Neural crest cell (in vitro differentiated cells): ENCODE measurements at regions not wholly inside any gene's neighbourhood (a gene's known extent, or its start where the extent isn't known, plus 50 kb on each side); places are given as distances from the start of the nearest gene placed in this dataset.

Experiments used
- DNase-seq: peaks from one replicate; pipeline ENCODE4 v3.0.0; 2021; ENCODE audit warnings: low read depth, mixed read lengths, low spot score
- H3K27ac Mint-ChIP-seq: one replicate; pipeline ENCODE4 v1.8.0; 2021; ENCODE audit warnings: mild to moderate bottlenecking, mixed read lengths; ENCODE audit not compliant: unreplicated experiment
- H3K27me3 Mint-ChIP-seq: 2 replicates; pipeline ENCODE4 v1.8.0; 2021; ENCODE audit warnings: low read depth, mild to moderate bottlenecking, mixed read lengths
- H3K36me3 Mint-ChIP-seq: 2 replicates; pipeline ENCODE4 v1.8.0; 2021; ENCODE audit warnings: low read depth, mild to moderate bottlenecking, mixed read lengths
- H3K4me1 Mint-ChIP-seq: 2 replicates; pipeline ENCODE4 v1.8.0; 2021; ENCODE audit warnings: mixed read lengths
- H3K4me3 Mint-ChIP-seq: one replicate; pipeline ENCODE4 v1.8.0; 2021; ENCODE audit warnings: mild to moderate bottlenecking, mixed read lengths
- H3K9me3 Mint-ChIP-seq: 2 replicates; pipeline ENCODE4 v1.8.0; 2021; ENCODE audit warnings: mixed read lengths
- CTCF ChIP-seq: fragments of 200-600 bp; sonication (generic); conservative IDR thresholded peaks from 2 replicates; pipeline ENCODE4 v1.5.0; 2021; ENCODE audit warnings: antibody characterized with exemption, mild to moderate bottlenecking

- Mint-ChIP-seq H3K36me3 (no peaks in the 10 kb centered on the region), H3K27ac (peak overlapping the region; percentile 39), H3K4me1 (no peaks in the 10 kb centered on the region), H3K9me3 (peaks cover 3% of the 10 kb centered on the region), H3K27me3 (peaks cover 50% of the 10 kb centered on the region), H3K4me3 (no peak overlapping the region)
- TF ChIP-seq CTCF: no peak
- no peak for DNase-seq
Measured at GRCh38 chr1:22196041-22196440, 53.1 kb upstream of the WNT4 start.

GRCh38 chr1:22196641-22197040, 53.7 kb upstream of the WNT4 start:
- Mint-ChIP-seq H3K27ac (no peak overlapping the region), H3K4me1 (no peaks in the 10 kb centered on the region), H3K9me3 (peaks cover 3% of the 10 kb centered on the region), H3K4me3 (no peak overlapping the region), H3K36me3 (no peaks in the 10 kb centered on the region), H3K27me3 (peaks cover 44% of the 10 kb centered on the region)
- no peak for DNase-seq
- TF ChIP-seq CTCF: no peak

- Mint-ChIP-seq H3K36me3 (no peaks in the 10 kb centered on the region), H3K27me3 (peaks cover 46% of the 10 kb centered on the region), H3K27ac (no peak overlapping the region), H3K4me3 (no peak overlapping the region), H3K9me3 (peaks cover 3% of the 10 kb centered on the region), H3K4me1 (no peaks in the 10 kb centered on the region)
- no peak for TF ChIP-seq CTCF
- no peak for DNase-seq
Measured at GRCh38 chr1:22197644-22198043, 54.7 kb upstream of the WNT4 start.

- no peak overlapping the region for H3K4me3 Mint-ChIP-seq
- H3K9me3 Mint-ChIP-seq: peaks cover 3% of the 10 kb centered on the region
- H3K36me3 Mint-ChIP-seq: no peaks in the 10 kb centered on the region
- no peaks in the 10 kb centered on the region for H3K4me1 Mint-ChIP-seq
- peaks cover 76% of the 10 kb centered on the region for H3K27me3 Mint-ChIP-seq
- no peak overlapping the region for H3K27ac Mint-ChIP-seq
- DNase-seq: no peak
- TF ChIP-seq CTCF: no peak
Measured at GRCh38 chr1:22201023-22201422, 58.1 kb upstream of the WNT4 start.

- Mint-ChIP-seq H3K27ac (no peak overlapping the region), H3K9me3 (peaks cover 3% of the 10 kb centered on the region), H3K4me3 (no peak overlapping the region), H3K4me1 (peaks cover 12% of the 10 kb centered on the region), H3K36me3 (no peaks in the 10 kb centered on the region), H3K27me3 (peaks cover 83% of the 10 kb centered on the region)
- DNase-seq: no peak
- TF ChIP-seq CTCF: no peak
Measured at GRCh38 chr1:22203335-22203734, 60.4 kb upstream of the WNT4 start.
